ENCODE measurements at regions not wholly inside any gene's neighbourhood (a gene's known extent, or its start where the extent isn't known, plus 50 kb on each side); places are given as distances from the start of the nearest gene placed in this dataset.

GRCh38 chr12:70048521-70049250 is 194.5 kb upstream of the CNOT2 start:
- DNase-seq (ENCODE audit: low read depth), result no peak
- TF ChIP-seq CTCF (IDR thresholded peaks at IDR 0.05; ENCODE audit: insufficient read depth, low read depth, low read length), result no peak

GRCh38 chr12:70049596-70050360 is 193.5 kb upstream of the CNOT2 start:
- TF ChIP-seq CTCF (IDR thresholded peaks at IDR 0.05; ENCODE audit: insufficient read depth, low read depth, low read length), result no peak
- no peak overlapping the region for H3K4me3 ChIP-seq (ENCODE audit: low read depth, low read length)
- no peak for DNase-seq (ENCODE audit: low read depth)

More at GRCh38 chr12:70048521-70049250, 194.5 kb upstream of the CNOT2 start:
- no peak overlapping the region for H3K4me3 ChIP-seq (ENCODE audit: low read depth, low read length)

- H3K4me3 ChIP-seq (ENCODE audit: low read depth, low read length), result no peak overlapping the region
- no peak for TF ChIP-seq CTCF (IDR thresholded peaks at IDR 0.05; ENCODE audit: insufficient read depth, low read depth, low read length)
- DNase-seq (ENCODE audit: low read depth), result no peak
Measured at GRCh38 chr12:70052476-70052875, 190.8 kb upstream of the CNOT2 start.

- DNase-seq (ENCODE audit: low read depth), result peak; percentile 83
- no peak overlapping the region for H3K4me3 ChIP-seq (ENCODE audit: low read depth, low read length)
- no peak for TF ChIP-seq CTCF (IDR thresholded peaks at IDR 0.05; ENCODE audit: insufficient read depth, low read depth, low read length)
Measured at GRCh38 chr12:70052931-70053497, 190.2 kb upstream of the CNOT2 start.

GRCh38 chr12:70059373-70059772 is 183.9 kb upstream of the CNOT2 start:
- no peak for TF ChIP-seq CTCF (IDR thresholded peaks at IDR 0.05; ENCODE audit: insufficient read depth, low read depth, low read length)
- no peak overlapping the region for H3K4me3 ChIP-seq (ENCODE audit: low read depth, low read length)
- DNase-seq (ENCODE audit: low read depth), result no peak

GRCh38 chr12:70060634-70061033 is 182.6 kb upstream of the CNOT2 start:
- no peak for DNase-seq (ENCODE audit: low read depth)
- TF ChIP-seq CTCF (IDR thresholded peaks at IDR 0.05; ENCODE audit: insufficient read depth, low read depth, low read length), result no peak
- H3K4me3 ChIP-seq (ENCODE audit: low read depth, low read length), result no peak overlapping the region
